ENCODE measurements at regions not wholly inside any gene's neighbourhood (a gene's known extent, or its start where the extent isn't known, plus 50 kb on each side); places are given as distances from the start of the nearest gene placed in this dataset.

- TF ChIP-seq CTCF (conservative IDR thresholded peaks at IDR 0.05; ENCODE audit: low read depth, low read length), result no peak
- no peak for TF ChIP-seq POLR2A (IDR thresholded peaks at IDR 0.05; ENCODE audit: low read depth, low read length)
- no peak for TF ChIP-seq USF2 (IDR thresholded peaks at IDR 0.05; ENCODE audit: low read depth, low read length)
- no peak for TF ChIP-seq SMC3 (IDR thresholded peaks at IDR 0.05; ENCODE audit: low read depth, low read length)
- no peak for TF ChIP-seq FOS (IDR thresholded peaks at IDR 0.05; ENCODE audit: low read depth, low read length)
- TF ChIP-seq MAFK (IDR thresholded peaks at IDR 0.05; ENCODE audit: low read depth, low read length), result no peak
- no peak for TF ChIP-seq CHD1 (IDR thresholded peaks at IDR 0.05; ENCODE audit: low read depth, low read length)
- TF ChIP-seq RCOR1 (IDR thresholded peaks at IDR 0.05; ENCODE audit: insufficient replicate concordance, low read length), result no peak
- no peak for TF ChIP-seq MAZ (IDR thresholded peaks at IDR 0.05; ENCODE audit: borderline replicate concordance, low read depth, low read length)
- no peak for TF ChIP-seq NFE2L2 (IDR thresholded peaks at IDR 0.05; ENCODE audit: low read depth, low read length)
Measured at GRCh38 chr14:55767286-55767685, 187.3 kb downstream of the KTN1 start.
